GM18873 (cell line): ENCODE measurements at regions not wholly inside any gene's neighbourhood (a gene's known extent, or its start where the extent isn't known, plus 50 kb on each side); places are given as distances from the start of the nearest gene placed in this dataset.

Source experiments
- ATAC-seq: cut with Tn5 transposase; IDR thresholded peaks from one replicate; pipeline ENCODE4 v1.9.1; 2021; ENCODE audit warnings: mild to moderate bottlenecking, moderate library complexity, moderate number of reproducible peaks; ENCODE audit not compliant: unreplicated experiment, low FRiP score

GRCh38 chr7:68537774-68538071 is 1060.6 kb upstream of the AUTS2 start:
- ATAC-seq = no peak

- ATAC-seq = no peak
Measured at GRCh38 chr7:68542831-68543230, 1055.4 kb upstream of the AUTS2 start.

GRCh38 chr7:68544851-68545250 is 1053.4 kb upstream of the AUTS2 start:
- ATAC-seq = no peak

- no peak for ATAC-seq
Measured at GRCh38 chr7:68547181-68547580, 1051.1 kb upstream of the AUTS2 start.

- no peak for ATAC-seq
Measured at GRCh38 chr7:68547799-68548198, 1050.5 kb upstream of the AUTS2 start.

GRCh38 chr7:68550027-68550426 is 1048.2 kb upstream of the AUTS2 start:
- no peak for ATAC-seq

GRCh38 chr7:68550635-68551034 is 1047.6 kb upstream of the AUTS2 start:
- no peak for ATAC-seq

- ATAC-seq = no peak
Measured at GRCh38 chr7:68556537-68556936, 1041.7 kb upstream of the AUTS2 start.

GRCh38 chr7:68559518-68559917 is 1038.8 kb upstream of the AUTS2 start:
- no peak for ATAC-seq

GRCh38 chr7:68562323-68562899 is 1035.9 kb upstream of the AUTS2 start:
- no peak for ATAC-seq

- no peak for ATAC-seq
Measured at GRCh38 chr7:68564306-68565135, 1033.8 kb upstream of the AUTS2 start.

- no peak for ATAC-seq
Measured at GRCh38 chr7:68571286-68571685, 1027.0 kb upstream of the AUTS2 start.

GRCh38 chr7:68573271-68574005 is 1024.8 kb upstream of the AUTS2 start:
- no peak for ATAC-seq

- no peak for ATAC-seq
Measured at GRCh38 chr7:68576366-68576765, 1021.9 kb upstream of the AUTS2 start.

- ATAC-seq = no peak
Measured at GRCh38 chr7:68581417-68581816, 1016.9 kb upstream of the AUTS2 start.

- no peak for ATAC-seq
Measured at GRCh38 chr7:68587599-68587998, 1010.7 kb upstream of the AUTS2 start.

GRCh38 chr7:68601826-68602225 is 996.4 kb upstream of the AUTS2 start:
- ATAC-seq = no peak

- ATAC-seq = no peak
Measured at GRCh38 chr7:68604541-68604940, 993.7 kb upstream of the AUTS2 start.

GRCh38 chr7:68610701-68611100 is 987.6 kb upstream of the AUTS2 start:
- no peak for ATAC-seq

- ATAC-seq = no peak
Measured at GRCh38 chr7:68613405-68613804, 984.9 kb upstream of the AUTS2 start.

GRCh38 chr7:68613897-68614296 is 984.4 kb upstream of the AUTS2 start:
- no peak for ATAC-seq

GRCh38 chr7:68619526-68619925 is 978.7 kb upstream of the AUTS2 start:
- ATAC-seq = no peak
